GM12875 (cell line): ENCODE measurements at regions not wholly inside any gene's neighbourhood (a gene's known extent, or its start where the extent isn't known, plus 50 kb on each side); places are given as distances from the start of the nearest gene placed in this dataset.

Experiments used
- H3K4me3 ChIP-seq: one replicate; pipeline ENCODE4 v1.5.1; 2011; ENCODE audit warnings: low read depth, low read length, control low read depth
- CTCF ChIP-seq: IDR thresholded peaks from 2 replicates; pipeline ENCODE4 v1.5.1; 2011; ENCODE audit warnings: low read depth, mild to moderate bottlenecking, control low read depth, inconsistent platforms, low read length, moderate library complexity, borderline replicate concordance; ENCODE audit not compliant: insufficient read depth

- TF ChIP-seq CTCF = no peak
- no peak overlapping the region for H3K4me3 ChIP-seq
Measured at GRCh38 chr4:18976884-18977283, 955.3 kb upstream of the LCORL start.

- no peak overlapping the region for H3K4me3 ChIP-seq
- no peak for TF ChIP-seq CTCF
Measured at GRCh38 chr4:18975916-18976808, 954.6 kb upstream of the LCORL start.

- no peak overlapping the region for H3K4me3 ChIP-seq
- no peak for TF ChIP-seq CTCF
Measured at GRCh38 chr4:18973296-18973695, 951.7 kb upstream of the LCORL start.

- H3K4me3 ChIP-seq = no peak overlapping the region
- TF ChIP-seq CTCF = no peak
Measured at GRCh38 chr4:18961879-18962278, 940.3 kb upstream of the LCORL start.

GRCh38 chr4:18961266-18961665, 939.7 kb upstream of the LCORL start:
- no peak overlapping the region for H3K4me3 ChIP-seq
- no peak for TF ChIP-seq CTCF

- TF ChIP-seq CTCF = no peak
- no peak overlapping the region for H3K4me3 ChIP-seq
Measured at GRCh38 chr4:18957716-18958115, 936.2 kb upstream of the LCORL start.

GRCh38 chr4:18954538-18954937, 933.0 kb upstream of the LCORL start:
- no peak overlapping the region for H3K4me3 ChIP-seq
- no peak for TF ChIP-seq CTCF
